Transverse colon (tissue), 4 donors: ENCODE measurements at regions not wholly inside any gene's neighbourhood (a gene's known extent, or its start where the extent isn't known, plus 50 kb on each side); places are given as distances from the start of the nearest gene placed in this dataset.

ENCODE experiments used
- CTCF ChIP-seq, 5 experiments: fragments of 200-600 bp in 3 of 5; fragments of 450-650 bp in 2 of 5; sonication (generic) in 3 of 5; IDR thresholded peaks; 1 replicate in 2 of 5; 2 replicates in 3 of 5; pipeline ENCODE4 v1.5.1; 2016 to 2017; ENCODE audit warnings: antibody characterized with exemption in 5 of 5, inconsistent platforms in 3 of 5, mild to moderate bottlenecking in 2 of 5, moderate library complexity in 1 of 5
- EP300 ChIP-seq: sonication (generic); formaldehyde crosslinking; IDR thresholded peaks from one replicate; pipeline ENCODE4 v1.6.1; 2017; ENCODE audit warnings: antibody characterized with exemption, low read depth
- POLR2AphosphoS5 ChIP-seq, 3 donors: sonication (generic); formaldehyde crosslinking; IDR thresholded peaks; one replicate each; pipeline ENCODE4 v1.6.1; 2016; ENCODE audit warnings: antibody characterized with exemption in 3 of 3

GRCh38 chr13:78087966-78088678 is 169.5 kb upstream of the EDNRB start:
- TF ChIP-seq CTCF (IDR thresholded peaks at IDR 0.05) (no peak), POLR2AphosphoS5 (IDR thresholded peaks at IDR 0.05) (no peak), EP300 (no peak)
